ENCODE measurements at regions not wholly inside any gene's neighbourhood (a gene's known extent, or its start where the extent isn't known, plus 50 kb on each side); places are given as distances from the start of the nearest gene placed in this dataset.

- TF ChIP-seq, protein P1, sequence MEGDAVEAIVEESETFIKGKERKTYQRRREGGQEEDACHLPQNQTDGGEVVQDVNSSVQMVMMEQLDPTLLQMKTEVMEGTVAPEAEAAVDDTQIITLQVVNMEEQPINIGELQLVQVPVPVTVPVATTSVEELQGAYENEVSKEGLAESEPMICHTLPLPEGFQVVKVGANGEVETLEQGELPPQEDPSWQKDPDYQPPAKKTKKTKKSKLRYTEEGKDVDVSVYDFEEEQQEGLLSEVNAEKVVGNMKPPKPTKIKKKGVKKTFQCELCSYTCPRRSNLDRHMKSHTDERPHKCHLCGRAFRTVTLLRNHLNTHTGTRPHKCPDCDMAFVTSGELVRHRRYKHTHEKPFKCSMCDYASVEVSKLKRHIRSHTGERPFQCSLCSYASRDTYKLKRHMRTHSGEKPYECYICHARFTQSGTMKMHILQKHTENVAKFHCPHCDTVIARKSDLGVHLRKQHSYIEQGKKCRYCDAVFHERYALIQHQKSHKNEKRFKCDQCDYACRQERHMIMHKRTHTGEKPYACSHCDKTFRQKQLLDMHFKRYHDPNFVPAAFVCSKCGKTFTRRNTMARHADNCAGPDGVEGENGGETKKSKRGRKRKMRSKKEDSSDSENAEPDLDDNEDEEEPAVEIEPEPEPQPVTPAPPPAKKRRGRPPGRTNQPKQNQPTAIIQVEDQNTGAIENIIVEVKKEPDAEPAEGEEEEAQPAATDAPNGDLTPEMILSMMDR (IDR thresholded peaks at IDR 0.05): no peak
- no peak for TF ChIP-seq POLR2A (IDR thresholded peaks at IDR 0.05)
These were observed 56.2 kb upstream of the CHRDL1 start for GRCh38 chrX:110851780-110852179.
